Chondrocyte (in vitro differentiated cells): ENCODE measurements at regions not wholly inside any gene's neighbourhood (a gene's known extent, or its start where the extent isn't known, plus 50 kb on each side); places are given as distances from the start of the nearest gene placed in this dataset.

ENCODE experiments used
- DNase-seq: peaks from one replicate; pipeline ENCODE4 v3.0.0; 2021; ENCODE audit warnings: mixed read lengths, low spot score
- H3K27ac Mint-ChIP-seq: one replicate; pipeline ENCODE4 v1.8.0; 2021; ENCODE audit warnings: mild to moderate bottlenecking, moderate library complexity, mixed read lengths; ENCODE audit not compliant: unreplicated experiment
- H3K27me3 Mint-ChIP-seq: 2 replicates; pipeline ENCODE4 v1.8.0; 2021; ENCODE audit warnings: low read depth, mixed read lengths
- H3K36me3 Mint-ChIP-seq: 2 replicates; pipeline ENCODE4 v1.8.0; 2021; ENCODE audit warnings: low read depth, mixed read lengths
- H3K4me1 Mint-ChIP-seq: 2 replicates; pipeline ENCODE4 v1.8.0; 2021; ENCODE audit warnings: low read depth, mild to moderate bottlenecking, mixed read lengths
- H3K4me3 Mint-ChIP-seq: one replicate; pipeline ENCODE4 v1.8.0; 2021; ENCODE audit warnings: mild to moderate bottlenecking, moderate library complexity, mixed read lengths; ENCODE audit not compliant: unreplicated experiment
- H3K9me3 Mint-ChIP-seq: 2 replicates; pipeline ENCODE4 v1.8.0; 2021; ENCODE audit warnings: low read depth, mixed read lengths
- CTCF ChIP-seq: fragments of 200-600 bp; sonication (generic); IDR thresholded peaks from 2 replicates; pipeline ENCODE4 v1.5.0; 2021; ENCODE audit warnings: antibody characterized with exemption, mild to moderate bottlenecking, moderate library complexity

GRCh38 chr11:130778026-130778425 lies 138.3 kb downstream of the SNX19 start:
- Mint-ChIP-seq H3K9me3 (peaks cover 7% of the 10 kb centered on the region), H3K27me3 (no peaks in the 10 kb centered on the region), H3K4me3 (no peak overlapping the region), H3K4me1 (peaks cover 34% of the 10 kb centered on the region), H3K27ac (no peak overlapping the region), H3K36me3 (no peaks in the 10 kb centered on the region)
- TF ChIP-seq CTCF = no peak
- DNase-seq = no peak

GRCh38 chr11:130778705-130779104 lies 137.6 kb downstream of the SNX19 start:
- H3K36me3 Mint-ChIP-seq = no peaks in the 10 kb centered on the region
- no peak overlapping the region for H3K27ac Mint-ChIP-seq
- H3K4me1 Mint-ChIP-seq = peaks cover 30% of the 10 kb centered on the region
- TF ChIP-seq CTCF = no peak
- DNase-seq = no peak
- peaks cover 7% of the 10 kb centered on the region for H3K9me3 Mint-ChIP-seq
- no peaks in the 10 kb centered on the region for H3K27me3 Mint-ChIP-seq
- H3K4me3 Mint-ChIP-seq = no peak overlapping the region

GRCh38 chr11:130779267-130779666 lies 137.0 kb downstream of the SNX19 start:
- TF ChIP-seq CTCF = no peak
- H3K27ac Mint-ChIP-seq = no peak overlapping the region
- H3K4me3 Mint-ChIP-seq = no peak overlapping the region
- peaks cover 7% of the 10 kb centered on the region for H3K9me3 Mint-ChIP-seq
- H3K4me1 Mint-ChIP-seq = peaks cover 25% of the 10 kb centered on the region
- no peak for DNase-seq
- H3K27me3 Mint-ChIP-seq = no peaks in the 10 kb centered on the region
- no peaks in the 10 kb centered on the region for H3K36me3 Mint-ChIP-seq

- H3K27me3 Mint-ChIP-seq = no peaks in the 10 kb centered on the region
- no peak for DNase-seq
- no peak overlapping the region for H3K27ac Mint-ChIP-seq
- H3K4me3 Mint-ChIP-seq = no peak overlapping the region
- peaks cover 21% of the 10 kb centered on the region for H3K4me1 Mint-ChIP-seq
- no peaks in the 10 kb centered on the region for H3K36me3 Mint-ChIP-seq
- peaks cover 7% of the 10 kb centered on the region for H3K9me3 Mint-ChIP-seq
- no peak for TF ChIP-seq CTCF
Measured at GRCh38 chr11:130779943-130780342, 136.3 kb downstream of the SNX19 start.

GRCh38 chr11:130780437-130780836 lies 135.8 kb downstream of the SNX19 start:
- H3K27ac Mint-ChIP-seq = no peak overlapping the region
- peaks cover 21% of the 10 kb centered on the region for H3K4me1 Mint-ChIP-seq
- TF ChIP-seq CTCF = no peak
- H3K36me3 Mint-ChIP-seq = no peaks in the 10 kb centered on the region
- DNase-seq = no peak
- H3K9me3 Mint-ChIP-seq = peaks cover 7% of the 10 kb centered on the region
- no peaks in the 10 kb centered on the region for H3K27me3 Mint-ChIP-seq
- no peak overlapping the region for H3K4me3 Mint-ChIP-seq
